ENCODE measurements at regions not wholly inside any gene's neighbourhood (a gene's known extent, or its start where the extent isn't known, plus 50 kb on each side); places are given as distances from the start of the nearest gene placed in this dataset.

- 82 to 83% methylated on average over 3 of the region's 5 CpGs for WGBS, 2 experiments (ENCODE audit: insufficient coverage in 2 of 2)
Observed at GRCh38 chr7:121793716-121794115, 79.2 kb upstream of the PTPRZ1 start.

GRCh38 chr7:121777672-121778071 is 95.3 kb upstream of the PTPRZ1 start:
- 50% methylated on average over 2 of the region's 3 CpGs; no CpG with 5 or more reads in 1 of the 2 experiments for WGBS, 2 experiments (ENCODE audit: insufficient coverage in 2 of 2)
- Histone ChIP-seq H3K27ac (ENCODE audit: low read depth, low read length, severe bottlenecking) (no peak overlapping the region), H3K9me3 (ENCODE audit: control insufficient read depth, low read length) (no peaks in the 10 kb centered on the region), H3K4me3 (ENCODE audit: extremely low read depth, insufficient read depth, low read length, poor library complexity, severe bottlenecking) (no peak overlapping the region), H3K36me3 (ENCODE audit: control insufficient read depth, insufficient read depth, low read length) (no peaks in the 10 kb centered on the region), H3K4me1 (ENCODE audit: control insufficient read depth, insufficient read depth, low read length, poor library complexity, severe bottlenecking) (no peaks in the 10 kb centered on the region)

More at GRCh38 chr7:121793716-121794115, 79.2 kb upstream of the PTPRZ1 start:
- no peak overlapping the region for H3K27ac ChIP-seq (ENCODE audit: low read depth, low read length, severe bottlenecking)
- peaks cover 16% of the 10 kb centered on the region for H3K4me1 ChIP-seq (ENCODE audit: control insufficient read depth, insufficient read depth, low read length, poor library complexity, severe bottlenecking)
- H3K4me3 ChIP-seq (ENCODE audit: extremely low read depth, insufficient read depth, low read length, poor library complexity, severe bottlenecking) = no peak overlapping the region
- H3K36me3 ChIP-seq (ENCODE audit: control insufficient read depth, insufficient read depth, low read length) = no peaks in the 10 kb centered on the region
- H3K9me3 ChIP-seq (ENCODE audit: control insufficient read depth, low read length) = no peaks in the 10 kb centered on the region

GRCh38 chr7:121774563-121774962 is 98.4 kb upstream of the PTPRZ1 start:
- Histone ChIP-seq H3K9me3 (ENCODE audit: control insufficient read depth, low read length) (no peaks in the 10 kb centered on the region), H3K27ac (ENCODE audit: low read depth, low read length, severe bottlenecking) (no peak overlapping the region), H3K4me1 (ENCODE audit: control insufficient read depth, insufficient read depth, low read length, poor library complexity, severe bottlenecking) (no peaks in the 10 kb centered on the region), H3K36me3 (ENCODE audit: control insufficient read depth, insufficient read depth, low read length) (no peaks in the 10 kb centered on the region), H3K4me3 (ENCODE audit: extremely low read depth, insufficient read depth, low read length, poor library complexity, severe bottlenecking) (no peak overlapping the region)
- WGBS, 2 experiments (ENCODE audit: insufficient coverage in 2 of 2) = 85% methylated on average over 2 of the region's 3 CpGs; no CpG with 5 or more reads in 1 of the 2 experiments

- Histone ChIP-seq H3K9me3 (ENCODE audit: control insufficient read depth, low read length) (no peaks in the 10 kb centered on the region), H3K27ac (ENCODE audit: low read depth, low read length, severe bottlenecking) (no peak overlapping the region), H3K36me3 (ENCODE audit: control insufficient read depth, insufficient read depth, low read length) (no peaks in the 10 kb centered on the region), H3K4me3 (ENCODE audit: extremely low read depth, insufficient read depth, low read length, poor library complexity, severe bottlenecking) (no peak overlapping the region), H3K4me1 (ENCODE audit: control insufficient read depth, insufficient read depth, low read length, poor library complexity, severe bottlenecking) (no peaks in the 10 kb centered on the region)
- WGBS, 2 experiments (ENCODE audit: insufficient coverage in 2 of 2) = no CpG with 5 or more reads among the region's 1 CpG
Observed at GRCh38 chr7:121766676-121767075, 106.3 kb upstream of the PTPRZ1 start.

GRCh38 chr7:121761399-121761798 is 111.6 kb upstream of the PTPRZ1 start:
- Histone ChIP-seq H3K9me3 (ENCODE audit: control insufficient read depth, low read length) (no peaks in the 10 kb centered on the region), H3K36me3 (ENCODE audit: control insufficient read depth, insufficient read depth, low read length) (no peaks in the 10 kb centered on the region), H3K27ac (ENCODE audit: low read depth, low read length, severe bottlenecking) (no peak overlapping the region), H3K4me1 (ENCODE audit: control insufficient read depth, insufficient read depth, low read length, poor library complexity, severe bottlenecking) (no peaks in the 10 kb centered on the region), H3K4me3 (ENCODE audit: extremely low read depth, insufficient read depth, low read length, poor library complexity, severe bottlenecking) (no peak overlapping the region)
- WGBS, 2 experiments (ENCODE audit: insufficient coverage in 2 of 2) = no CpG with 5 or more reads among the region's 1 CpG

- 74% methylated on average over 3 of the region's 6 CpGs; no CpG with 5 or more reads in 1 of the 2 experiments for WGBS, 2 experiments (ENCODE audit: insufficient coverage in 2 of 2)
- Histone ChIP-seq H3K36me3 (ENCODE audit: control insufficient read depth, insufficient read depth, low read length) (no peaks in the 10 kb centered on the region), H3K27ac (ENCODE audit: low read depth, low read length, severe bottlenecking) (no peak overlapping the region), H3K4me3 (ENCODE audit: extremely low read depth, insufficient read depth, low read length, poor library complexity, severe bottlenecking) (no peak overlapping the region), H3K9me3 (ENCODE audit: control insufficient read depth, low read length) (no peaks in the 10 kb centered on the region), H3K4me1 (ENCODE audit: control insufficient read depth, insufficient read depth, low read length, poor library complexity, severe bottlenecking) (no peaks in the 10 kb centered on the region)
Observed at GRCh38 chr7:121755818-121756552, 117.0 kb upstream of the PTPRZ1 start.

GRCh38 chr7:121755286-121755685 is 117.7 kb upstream of the PTPRZ1 start:
- no CpG with 5 or more reads among the region's 2 CpGs for WGBS, 2 experiments (ENCODE audit: insufficient coverage in 2 of 2)
- H3K9me3 ChIP-seq (ENCODE audit: control insufficient read depth, low read length) = no peaks in the 10 kb centered on the region

GRCh38 chr7:121753944-121754343 is 119.0 kb upstream of the PTPRZ1 start:
- Histone ChIP-seq H3K36me3 (ENCODE audit: control insufficient read depth, insufficient read depth, low read length) (no peaks in the 10 kb centered on the region), H3K4me3 (ENCODE audit: extremely low read depth, insufficient read depth, low read length, poor library complexity, severe bottlenecking) (no peak overlapping the region), H3K27ac (ENCODE audit: low read depth, low read length, severe bottlenecking) (no peak overlapping the region), H3K4me1 (ENCODE audit: control insufficient read depth, insufficient read depth, low read length, poor library complexity, severe bottlenecking) (no peaks in the 10 kb centered on the region), H3K9me3 (ENCODE audit: control insufficient read depth, low read length) (no peaks in the 10 kb centered on the region)
- 92 to 94% methylated on average over 2 of the region's 2 CpGs for WGBS, 2 experiments (ENCODE audit: insufficient coverage in 2 of 2)

More at GRCh38 chr7:121755286-121755685, 117.7 kb upstream of the PTPRZ1 start:
- Histone ChIP-seq H3K4me3 (ENCODE audit: extremely low read depth, insufficient read depth, low read length, poor library complexity, severe bottlenecking) (no peak overlapping the region), H3K27ac (ENCODE audit: low read depth, low read length, severe bottlenecking) (no peak overlapping the region), H3K4me1 (ENCODE audit: control insufficient read depth, insufficient read depth, low read length, poor library complexity, severe bottlenecking) (no peaks in the 10 kb centered on the region), H3K36me3 (ENCODE audit: control insufficient read depth, insufficient read depth, low read length) (no peaks in the 10 kb centered on the region)

- Histone ChIP-seq H3K9me3 (ENCODE audit: control insufficient read depth, low read length) (no peaks in the 10 kb centered on the region), H3K4me1 (ENCODE audit: control insufficient read depth, insufficient read depth, low read length, poor library complexity, severe bottlenecking) (no peaks in the 10 kb centered on the region), H3K27ac (ENCODE audit: low read depth, low read length, severe bottlenecking) (no peak overlapping the region), H3K36me3 (ENCODE audit: control insufficient read depth, insufficient read depth, low read length) (no peaks in the 10 kb centered on the region), H3K4me3 (ENCODE audit: extremely low read depth, insufficient read depth, low read length, poor library complexity, severe bottlenecking) (no peak overlapping the region)
- WGBS, 2 experiments (ENCODE audit: insufficient coverage in 2 of 2) = 50% methylated on average over 2 of the region's 4 CpGs; no CpG with 5 or more reads in 1 of the 2 experiments
Observed at GRCh38 chr7:121752706-121753105, 120.3 kb upstream of the PTPRZ1 start.

GRCh38 chr7:121748546-121748945 is 124.4 kb upstream of the PTPRZ1 start:
- H3K4me3 ChIP-seq (ENCODE audit: extremely low read depth, insufficient read depth, low read length, poor library complexity, severe bottlenecking) = no peak overlapping the region
- H3K27ac ChIP-seq (ENCODE audit: low read depth, low read length, severe bottlenecking) = no peak overlapping the region
- WGBS, 2 experiments (ENCODE audit: insufficient coverage in 2 of 2) = 20 to 25% methylated on average over 1 of the region's 1 CpG
- H3K9me3 ChIP-seq (ENCODE audit: control insufficient read depth, low read length) = no peaks in the 10 kb centered on the region
- no peaks in the 10 kb centered on the region for H3K36me3 ChIP-seq (ENCODE audit: control insufficient read depth, insufficient read depth, low read length)
- H3K4me1 ChIP-seq (ENCODE audit: control insufficient read depth, insufficient read depth, low read length, poor library complexity, severe bottlenecking) = no peaks in the 10 kb centered on the region

GRCh38 chr7:121745856-121746255 is 127.1 kb upstream of the PTPRZ1 start:
- no peaks in the 10 kb centered on the region for H3K9me3 ChIP-seq (ENCODE audit: control insufficient read depth, low read length)
- WGBS, 2 experiments (ENCODE audit: insufficient coverage in 2 of 2) = 100% methylated on average over 1 of the region's 1 CpG; no CpG with 5 or more reads in 1 of the 2 experiments
- no peaks in the 10 kb centered on the region for H3K4me1 ChIP-seq (ENCODE audit: control insufficient read depth, insufficient read depth, low read length, poor library complexity, severe bottlenecking)
- no peak overlapping the region for H3K27ac ChIP-seq (ENCODE audit: low read depth, low read length, severe bottlenecking)
- H3K36me3 ChIP-seq (ENCODE audit: control insufficient read depth, insufficient read depth, low read length) = no peaks in the 10 kb centered on the region
- H3K4me3 ChIP-seq (ENCODE audit: extremely low read depth, insufficient read depth, low read length, poor library complexity, severe bottlenecking) = no peak overlapping the region

Data from mesodermal cell (in vitro differentiated cells).